HepG2 (cell line): ENCODE measurements at regions not wholly inside any gene's neighbourhood (a gene's known extent, or its start where the extent isn't known, plus 50 kb on each side); places are given as distances from the start of the nearest gene placed in this dataset.

Experiments used
- CTCF ChIP-seq: sonication (generic); formaldehyde crosslinking; IDR thresholded peaks from 2 replicates; pipeline ENCODE4 v1.5.0; 2020; ENCODE audit warnings: mild to moderate bottlenecking, missing genetic modification reagents, moderate library complexity
- ZNF543 ChIP-seq: sonication (generic); formaldehyde crosslinking; IDR thresholded peaks from 2 replicates; pipeline ENCODE4 v1.4.0; 2020; ENCODE audit warnings: mild to moderate bottlenecking, missing genetic modification reagents

GRCh38 chr4:137299281-137299680, 233.0 kb downstream of the PCDH18 start:
- TF ChIP-seq CTCF (CRISPR knock-in tag) (no peak), ZNF543 (CRISPR knock-in tag) (no peak)
